HEK293 (cell line): ENCODE measurements at regions not wholly inside any gene's neighbourhood (a gene's known extent, or its start where the extent isn't known, plus 50 kb on each side); places are given as distances from the start of the nearest gene placed in this dataset.

Source experiments
- CTCF ChIA-PET: fragments of 350-600 bp; formaldehyde crosslinking; extraction: SDS; loops from one replicate; lab custom pipeline; 2021; ENCODE audit warnings: antibody characterized with exemption; lab: Yijun Ruan, JAX
- POLR2A ChIA-PET: fragments of 300-600 bp; formaldehyde crosslinking; extraction: SDS; loops from one replicate; lab custom pipeline; 2020; ENCODE audit warnings: antibody characterized with exemption, inconsistent platforms; lab: Yijun Ruan, JAX
- H3K27ac ChIP-seq: fragments of 200-500 bp; sonication (Bioruptor generic); 2 replicates; pipeline ENCODE4 v1.5.1; 2014; ENCODE audit warnings: low read depth, low read length, control low read depth, inconsistent platforms; ENCODE audit errors: extremely low read depth
- H3K36me3 ChIP-seq, 2 experiments: fragments of 200-500 bp in 1 of 2; sonication (Bioruptor generic) in 1 of 2; 1 replicate in 1 of 2; 2 replicates in 1 of 2; pipeline ENCODE4 v1.5.1; 2014 to 2017; ENCODE audit warnings: inconsistent platforms in 2 of 2, low read length in 2 of 2; ENCODE audit not compliant: control insufficient read depth in 2 of 2, insufficient read depth in 1 of 2
- H3K4me1 ChIP-seq: fragments of 200-500 bp; sonication (Bioruptor generic); 2 replicates; pipeline ENCODE4 v1.5.1; 2014; ENCODE audit warnings: mild to moderate bottlenecking, low read length, inconsistent platforms; ENCODE audit not compliant: control insufficient read depth, insufficient read depth
- H3K4me3 ChIP-seq: 2 replicates; pipeline ENCODE4 v1.5.1; 2011; ENCODE audit warnings: low read depth, mild to moderate bottlenecking, control low read depth, low read length, moderate library complexity
- H3K9me3 ChIP-seq: fragments of 200-500 bp; sonication (Bioruptor generic); 2 replicates; pipeline ENCODE4 v1.5.1; 2014; ENCODE audit warnings: low read depth, low read length, inconsistent platforms; ENCODE audit not compliant: control insufficient read depth, insufficient read depth
- BCL11A ChIP-seq: fragments of 450-650 bp; formaldehyde crosslinking; IDR thresholded peaks from 2 replicates; pipeline ENCODE4 v1.5.1; 2016; ENCODE audit warnings: low read depth, missing biosample characterization, missing genetic modification characterization
- GLIS1 ChIP-seq: fragments of 450-650 bp; formaldehyde crosslinking; IDR thresholded peaks from 2 replicates; pipeline ENCODE4 v1.5.1; 2016; ENCODE audit warnings: missing biosample characterization, missing genetic modification characterization
- IKZF3 ChIP-seq: fragments of 450-650 bp; IDR thresholded peaks from 2 replicates; pipeline ENCODE4 v1.5.0; 2018; ENCODE audit warnings: missing biosample characterization, mild to moderate bottlenecking, missing genetic modification characterization, moderate library complexity
- PRDM1 ChIP-seq: fragments of 450-650 bp; formaldehyde crosslinking; IDR thresholded peaks from 2 replicates; pipeline ENCODE4; 2016; ENCODE audit warnings: missing biosample characterization, missing genetic modification characterization
- YY2 ChIP-seq: fragments of 450-650 bp; formaldehyde crosslinking; IDR thresholded peaks from 2 replicates; pipeline ENCODE4 v1.5.1; 2016; ENCODE audit warnings: missing biosample characterization, missing genetic modification characterization
- ZBTB20 ChIP-seq: fragments of 450-650 bp; formaldehyde crosslinking; IDR thresholded peaks from 2 replicates; pipeline ENCODE4 v1.5.1; 2016; ENCODE audit warnings: missing biosample characterization, missing genetic modification characterization
- ZBTB21 ChIP-seq: fragments of 450-650 bp; formaldehyde crosslinking; IDR thresholded peaks from 2 replicates; pipeline ENCODE4 v1.5.1; 2017; ENCODE audit warnings: missing biosample characterization, missing genetic modification characterization
- ZFP41 ChIP-seq: fragments of 450-650 bp; formaldehyde crosslinking; IDR thresholded peaks from 2 replicates; pipeline ENCODE4 v1.5.1; 2016; ENCODE audit warnings: missing biosample characterization, missing genetic modification characterization, borderline replicate concordance
- ZNF114 ChIP-seq: fragments of 450-650 bp; formaldehyde crosslinking; IDR thresholded peaks from 2 replicates; pipeline ENCODE4 v1.5.0; 2017; ENCODE audit warnings: missing biosample characterization, missing genetic modification characterization
- ZNF138 ChIP-seq: fragments of 450-650 bp; formaldehyde crosslinking; IDR thresholded peaks from 2 replicates; pipeline ENCODE4 v1.5.1; 2016; ENCODE audit warnings: missing biosample characterization, missing genetic modification characterization, borderline replicate concordance
- ZNF184 ChIP-seq: fragments of 450-650 bp; IDR thresholded peaks from 2 replicates; pipeline ENCODE4 v1.5.1; 2018; ENCODE audit warnings: missing biosample characterization, mild to moderate bottlenecking, missing genetic modification characterization
- ZNF221 ChIP-seq: fragments of 450-650 bp; formaldehyde crosslinking; IDR thresholded peaks from 2 replicates; pipeline ENCODE4 v1.5.1; 2017; ENCODE audit warnings: missing biosample characterization, missing genetic modification characterization, borderline replicate concordance
- ZNF248 ChIP-seq: fragments of 450-650 bp; formaldehyde crosslinking; IDR thresholded peaks from 2 replicates; pipeline ENCODE4 v1.5.1; 2017; ENCODE audit warnings: missing biosample characterization, missing genetic modification characterization
- ZNF324 ChIP-seq: fragments of 450-650 bp; formaldehyde crosslinking; IDR thresholded peaks from 2 replicates; pipeline ENCODE4 v1.5.1; 2016; ENCODE audit warnings: missing biosample characterization, missing genetic modification characterization
- ZNF354C ChIP-seq: fragments of 450-650 bp; formaldehyde crosslinking; IDR thresholded peaks from 2 replicates; pipeline ENCODE4 v1.5.1; 2016; ENCODE audit warnings: missing biosample characterization, missing genetic modification characterization, low read depth, borderline replicate concordance
- ZNF362 ChIP-seq: fragments of 450-650 bp; formaldehyde crosslinking; IDR thresholded peaks from 2 replicates; pipeline ENCODE4 v1.5.1; 2016; ENCODE audit warnings: missing biosample characterization, missing genetic modification characterization
- ZNF394 ChIP-seq: fragments of 450-650 bp; formaldehyde crosslinking; IDR thresholded peaks from 2 replicates; pipeline ENCODE4 v1.5.1; 2016; ENCODE audit warnings: missing biosample characterization, missing genetic modification characterization, mild to moderate bottlenecking, moderate library complexity, borderline replicate concordance
- ZNF473 ChIP-seq: fragments of 450-650 bp; formaldehyde crosslinking; IDR thresholded peaks from 2 replicates; pipeline ENCODE4 v1.5.1; 2017; ENCODE audit warnings: missing biosample characterization, missing genetic modification characterization
- ZNF488 ChIP-seq: fragments of 450-650 bp; formaldehyde crosslinking; IDR thresholded peaks from 2 replicates; pipeline ENCODE4 v1.5.1; 2016; ENCODE audit warnings: missing biosample characterization, missing genetic modification characterization
- ZNF513 ChIP-seq: fragments of 450-650 bp; IDR thresholded peaks from 2 replicates; pipeline ENCODE4 v1.5.1; 2018; ENCODE audit warnings: missing biosample characterization, missing genetic modification characterization
- ZNF600 ChIP-seq: fragments of 450-650 bp; formaldehyde crosslinking; IDR thresholded peaks from 2 replicates; pipeline ENCODE4 v1.5.1; 2016; ENCODE audit warnings: missing biosample characterization, missing genetic modification characterization
- ZNF624 ChIP-seq: fragments of 450-650 bp; formaldehyde crosslinking; IDR thresholded peaks from 2 replicates; pipeline ENCODE4 v1.5.1; 2017; ENCODE audit warnings: missing biosample characterization, missing genetic modification characterization
- ZNF629 ChIP-seq: fragments of 450-650 bp; formaldehyde crosslinking; IDR thresholded peaks from 2 replicates; pipeline ENCODE4 v1.5.1; 2017; ENCODE audit warnings: missing biosample characterization, missing genetic modification characterization
- ZNF777 ChIP-seq: fragments of 450-650 bp; formaldehyde crosslinking; IDR thresholded peaks from 2 replicates; pipeline ENCODE4 v1.5.1; 2017; ENCODE audit warnings: missing biosample characterization, missing genetic modification characterization, borderline replicate concordance
- ZNF792 ChIP-seq: fragments of 450-650 bp; formaldehyde crosslinking; IDR thresholded peaks from 2 replicates; pipeline ENCODE4 v1.5.1; 2016; ENCODE audit warnings: missing biosample characterization, missing genetic modification characterization
- ZSCAN23 ChIP-seq: fragments of 450-650 bp; formaldehyde crosslinking; IDR thresholded peaks from 2 replicates; pipeline ENCODE4 v1.5.1; 2016; ENCODE audit warnings: missing biosample characterization, missing genetic modification characterization
- TF ChIP-seq, protein P1 (sequence below): fragments of 450-650 bp; formaldehyde crosslinking; IDR thresholded peaks from 2 replicates; pipeline ENCODE4 v1.5.1; 2016; ENCODE audit warnings: missing biosample characterization, missing genetic modification characterization, low read depth
- TF ChIP-seq, protein P2 (sequence below): fragments of 450-650 bp; formaldehyde crosslinking; IDR thresholded peaks from 2 replicates; pipeline ENCODE4 v1.5.1; 2016; ENCODE audit warnings: missing biosample characterization, missing genetic modification characterization, borderline replicate concordance
- TF ChIP-seq, protein P3 (sequence below): fragments of 450-650 bp; formaldehyde crosslinking; IDR thresholded peaks from 2 replicates; pipeline ENCODE4 v1.5.1; 2016; ENCODE audit warnings: missing biosample characterization, missing genetic modification characterization
- TF ChIP-seq, protein P4 (sequence below): fragments of 450-650 bp; formaldehyde crosslinking; IDR thresholded peaks from 2 replicates; pipeline ENCODE4 v1.5.1; 2017; ENCODE audit warnings: missing biosample characterization, missing genetic modification characterization

- H3K9me3 ChIP-seq, result no peaks in the 10 kb centered on the region
- H3K4me1 ChIP-seq, result no peaks in the 10 kb centered on the region; the same call in 1 of the 2 replicates
- TF ChIP-seq ZNF138 (tag by site-specific recombination) (no peak), ZNF114 (tag by site-specific recombination) (no peak), ZNF248 (tag by site-specific recombination) (no peak), PRDM1 (tag by site-specific recombination) (0 out of 2 replicates have a peak, but pooled peaks have one; percentile 8), ZSCAN23 (tag by site-specific recombination) (no peak), ZNF184 (tag by site-specific recombination) (no peak), ZNF777 (tag by site-specific recombination) (no peak), ZBTB21 (tag by site-specific recombination) (no peak), ZNF473 (tag by site-specific recombination) (no peak), ZNF394 (tag by site-specific recombination) (no peak), ZNF324 (tag by site-specific recombination) (no peak), GLIS1 (tag by site-specific recombination) (no peak), ZBTB20 (tag by site-specific recombination) (no peak), ZNF488 (tag by site-specific recombination) (no peak), ZNF600 (tag by site-specific recombination) (no peak), ZNF513 (tag by site-specific recombination) (no peak), ZNF624 (tag by site-specific recombination) (no peak), ZNF354C (no peak), YY2 (no peak), ZNF629 (tag by site-specific recombination) (peak; percentile 16; the same call in 1 of the 2 replicates), ZNF221 (tag by site-specific recombination) (no peak), ZNF362 (0 out of 2 replicates have a peak, but pooled peaks have one; percentile 39), BCL11A (tag by site-specific recombination) (no peak), ZFP41 (no peak), ZNF792 (tag by site-specific recombination) (no peak), IKZF3 (tag by site-specific recombination) (no peak)
- TF ChIP-seq, protein P1, sequence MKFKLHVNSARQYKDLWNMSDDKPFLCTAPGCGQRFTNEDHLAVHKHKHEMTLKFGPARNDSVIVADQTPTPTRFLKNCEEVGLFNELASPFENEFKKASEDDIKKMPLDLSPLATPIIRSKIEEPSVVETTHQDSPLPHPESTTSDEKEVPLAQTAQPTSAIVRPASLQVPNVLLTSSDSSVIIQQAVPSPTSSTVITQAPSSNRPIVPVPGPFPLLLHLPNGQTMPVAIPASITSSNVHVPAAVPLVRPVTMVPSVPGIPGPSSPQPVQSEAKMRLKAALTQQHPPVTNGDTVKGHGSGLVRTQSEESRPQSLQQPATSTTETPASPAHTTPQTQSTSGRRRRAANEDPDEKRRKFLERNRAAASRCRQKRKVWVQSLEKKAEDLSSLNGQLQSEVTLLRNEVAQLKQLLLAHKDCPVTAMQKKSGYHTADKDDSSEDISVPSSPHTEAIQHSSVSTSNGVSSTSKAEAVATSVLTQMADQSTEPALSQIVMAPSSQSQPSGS (tag by site-specific recombination), result 0 out of 2 replicates have a peak, but pooled peaks have one; percentile 38
- TF ChIP-seq, protein P2, sequence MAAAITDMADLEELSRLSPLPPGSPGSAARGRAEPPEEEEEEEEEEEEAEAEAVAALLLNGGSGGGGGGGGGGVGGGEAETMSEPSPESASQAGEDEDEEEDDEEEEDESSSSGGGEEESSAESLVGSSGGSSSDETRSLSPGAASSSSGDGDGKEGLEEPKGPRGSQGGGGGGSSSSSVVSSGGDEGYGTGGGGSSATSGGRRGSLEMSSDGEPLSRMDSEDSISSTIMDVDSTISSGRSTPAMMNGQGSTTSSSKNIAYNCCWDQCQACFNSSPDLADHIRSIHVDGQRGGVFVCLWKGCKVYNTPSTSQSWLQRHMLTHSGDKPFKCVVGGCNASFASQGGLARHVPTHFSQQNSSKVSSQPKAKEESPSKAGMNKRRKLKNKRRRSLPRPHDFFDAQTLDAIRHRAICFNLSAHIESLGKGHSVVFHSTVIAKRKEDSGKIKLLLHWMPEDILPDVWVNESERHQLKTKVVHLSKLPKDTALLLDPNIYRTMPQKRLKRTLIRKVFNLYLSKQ (tag by site-specific recombination), result no peak
- TF ChIP-seq, protein P3, sequence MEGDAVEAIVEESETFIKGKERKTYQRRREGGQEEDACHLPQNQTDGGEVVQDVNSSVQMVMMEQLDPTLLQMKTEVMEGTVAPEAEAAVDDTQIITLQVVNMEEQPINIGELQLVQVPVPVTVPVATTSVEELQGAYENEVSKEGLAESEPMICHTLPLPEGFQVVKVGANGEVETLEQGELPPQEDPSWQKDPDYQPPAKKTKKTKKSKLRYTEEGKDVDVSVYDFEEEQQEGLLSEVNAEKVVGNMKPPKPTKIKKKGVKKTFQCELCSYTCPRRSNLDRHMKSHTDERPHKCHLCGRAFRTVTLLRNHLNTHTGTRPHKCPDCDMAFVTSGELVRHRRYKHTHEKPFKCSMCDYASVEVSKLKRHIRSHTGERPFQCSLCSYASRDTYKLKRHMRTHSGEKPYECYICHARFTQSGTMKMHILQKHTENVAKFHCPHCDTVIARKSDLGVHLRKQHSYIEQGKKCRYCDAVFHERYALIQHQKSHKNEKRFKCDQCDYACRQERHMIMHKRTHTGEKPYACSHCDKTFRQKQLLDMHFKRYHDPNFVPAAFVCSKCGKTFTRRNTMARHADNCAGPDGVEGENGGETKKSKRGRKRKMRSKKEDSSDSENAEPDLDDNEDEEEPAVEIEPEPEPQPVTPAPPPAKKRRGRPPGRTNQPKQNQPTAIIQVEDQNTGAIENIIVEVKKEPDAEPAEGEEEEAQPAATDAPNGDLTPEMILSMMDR (tag by site-specific recombination), result no peak
- TF ChIP-seq, protein P4, sequence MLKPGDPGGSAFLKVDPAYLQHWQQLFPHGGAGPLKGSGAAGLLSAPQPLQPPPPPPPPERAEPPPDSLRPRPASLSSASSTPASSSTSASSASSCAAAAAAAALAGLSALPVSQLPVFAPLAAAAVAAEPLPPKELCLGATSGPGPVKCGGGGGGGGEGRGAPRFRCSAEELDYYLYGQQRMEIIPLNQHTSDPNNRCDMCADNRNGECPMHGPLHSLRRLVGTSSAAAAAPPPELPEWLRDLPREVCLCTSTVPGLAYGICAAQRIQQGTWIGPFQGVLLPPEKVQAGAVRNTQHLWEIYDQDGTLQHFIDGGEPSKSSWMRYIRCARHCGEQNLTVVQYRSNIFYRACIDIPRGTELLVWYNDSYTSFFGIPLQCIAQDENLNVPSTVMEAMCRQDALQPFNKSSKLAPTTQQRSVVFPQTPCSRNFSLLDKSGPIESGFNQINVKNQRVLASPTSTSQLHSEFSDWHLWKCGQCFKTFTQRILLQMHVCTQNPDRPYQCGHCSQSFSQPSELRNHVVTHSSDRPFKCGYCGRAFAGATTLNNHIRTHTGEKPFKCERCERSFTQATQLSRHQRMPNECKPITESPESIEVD (tag by site-specific recombination), result peak; percentile 38; the same call in 1 of the 2 replicates
Observed at GRCh38 chr4:114272226-114272625, 292.8 kb upstream of the ARSJ start.

More at GRCh38 chr4:114272226-114272625, 292.8 kb upstream of the ARSJ start:
- Histone ChIP-seq H3K36me3 (no peaks in the 10 kb centered on the region), H3K27ac (no peak overlapping the region), H3K4me3 (no peak overlapping the region)
- CTCF ChIA-PET, result no interaction called here
- POLR2A ChIA-PET, result no interaction called here
